ENCODE measurements at regions not wholly inside any gene's neighbourhood (a gene's known extent, or its start where the extent isn't known, plus 50 kb on each side); places are given as distances from the start of the nearest gene placed in this dataset.

- TF ChIP-seq NFIC (IDR thresholded peaks at IDR 0.05; ENCODE audit: low read length) (no peak), ONECUT2 (CRISPR knock-in tag; IDR thresholded peaks at IDR 0.05) (no peak), GABPB1 (CRISPR knock-in tag; IDR thresholded peaks at IDR 0.05) (no peak), ZNF367 (CRISPR knock-in tag; IDR thresholded peaks at IDR 0.05; ENCODE audit: borderline replicate concordance) (no peak), MLLT10 (CRISPR knock-in tag; IDR thresholded peaks at IDR 0.05) (no peak)
- H3K27me3 ChIP-seq (ENCODE audit: control insufficient read depth in 1 of 2, insufficient read depth in 2 of 2, low read length in 2 of 2): peaks cover 0 to 62% of the 10 kb centered on the region in 2 experiments; a peak in 4 of 5 replicates
Measured at GRCh38 chr17:45666641-45667040, 117.5 kb upstream of the CRHR1 start.

GRCh38 chr17:45667591-45668171, 116.4 kb upstream of the CRHR1 start:
- no peaks in the 10 kb centered on the region for H3K9me3 ChIP-seq (ENCODE audit: low read length)
- no peak overlapping the region for H3K27ac ChIP-seq (ENCODE audit: extremely low read length, insufficient read depth, low read length)
- FAIRE-seq (no peak), DNase-seq (ENCODE audit: low spot score) (no peak), ATAC-seq (no peak)
- H3K4me3 ChIP-seq (replicated peaks in 1 of 3; ENCODE audit: insufficient read depth in 1 of 3, low read depth in 2 of 3, low read length in 3 of 3): no peak overlapping the region
- 0% methylated on average over 5 of the region's 6 CpGs for WGBS (ENCODE audit: low lambda C conversion rate)
- BruUV-seq (replicated peaks): no TSS peak
- POLR2A ChIA-PET: no interaction called here
- CTCF ChIA-PET (ENCODE audit: low intra/inter-chr PET ratio, low total read pairs): no interaction called here
- no peak overlapping the region for H2AFZ ChIP-seq (ENCODE audit: low read length)
- in situ Hi-C loops (cut with HindIII; ENCODE audit: extremely low pct_ligation_motif_present, low pct_unique_long_range_greater_than_20kb): no loop called here
- intact Hi-C loops (cut with micrococcal nuclease; ENCODE audit: unreplicated experiment): no loop called here
- no peak overlapping the region for H3K4me2 ChIP-seq (ENCODE audit: low read depth, low read length)
- no peaks in the 10 kb centered on the region for H3K79me2 ChIP-seq (ENCODE audit: insufficient read depth, low read length)
- H3K27me3 ChIP-seq (ENCODE audit: control insufficient read depth in 1 of 2, insufficient read depth in 2 of 2, low read length in 2 of 2): peaks cover 0 to 58% of the 10 kb centered on the region in 2 experiments; a peak in 4 of 5 replicates
- H3K4me1 ChIP-seq (ENCODE audit: insufficient read depth, low read length): no peaks in the 10 kb centered on the region
- no peak overlapping the region for H3K9ac ChIP-seq (ENCODE audit: insufficient read depth, low read depth, low read length)
- no peaks in the 10 kb centered on the region for H4K20me1 ChIP-seq (ENCODE audit: insufficient read depth, low read length)
- no peaks in the 10 kb centered on the region for H3K36me3 ChIP-seq (replicated peaks in 1 of 2; ENCODE audit: control insufficient read depth in 1 of 2, insufficient read depth in 2 of 2, low read length in 2 of 2)
- TF ChIP-seq ZNF670 (CRISPR knock-in tag; IDR thresholded peaks at IDR 0.05; ENCODE audit: borderline replicate concordance) (no peak), ZNF776 (CRISPR knock-in tag; IDR thresholded peaks at IDR 0.05) (no peak), ZFP90 (CRISPR knock-in tag; IDR thresholded peaks at IDR 0.05; ENCODE audit: borderline replicate concordance) (no peak), ZNF740 (CRISPR knock-in tag; IDR thresholded peaks at IDR 0.05) (no peak), ZNF235 (CRISPR knock-in tag; IDR thresholded peaks at IDR 0.05; ENCODE audit: borderline replicate concordance) (no peak), CENPBD1 (CRISPR knock-in tag; IDR thresholded peaks at IDR 0.05; ENCODE audit: borderline replicate concordance, low read depth) (no peak), ARHGAP35 (CRISPR knock-in tag; IDR thresholded peaks at IDR 0.05; ENCODE audit: borderline replicate concordance) (no peak), MTA1 (CRISPR knock-in tag; IDR thresholded peaks at IDR 0.05; ENCODE audit: borderline replicate concordance) (no peak), RARG (CRISPR knock-in tag; IDR thresholded peaks at IDR 0.05; ENCODE audit: low read depth) (no peak), FOXM1 (CRISPR knock-in tag; IDR thresholded peaks at IDR 0.05) (no peak), ATF7 (IDR thresholded peaks at IDR 0.05) (no peak), ATF7 (CRISPR knock-in tag; IDR thresholded peaks at IDR 0.05) (no peak), U2AF2 (IDR thresholded peaks at IDR 0.05; ENCODE audit: low read depth, low read length) (no peak), CREB1 (IDR thresholded peaks at IDR 0.05) (no peak), CREB1 (CRISPR knock-in tag; IDR thresholded peaks at IDR 0.05) (no peak)

More at GRCh38 chr17:45666641-45667040, 117.5 kb upstream of the CRHR1 start:
- Histone ChIP-seq H3K27ac (ENCODE audit: extremely low read length, insufficient read depth, low read length) (no peak overlapping the region), H3K4me2 (ENCODE audit: low read depth, low read length) (no peak overlapping the region), H3K9ac (ENCODE audit: insufficient read depth, low read depth, low read length) (no peak overlapping the region), H3K79me2 (ENCODE audit: insufficient read depth, low read length) (no peaks in the 10 kb centered on the region), H3K4me1 (ENCODE audit: insufficient read depth, low read length) (no peaks in the 10 kb centered on the region), H3K4me3 (replicated peaks in 1 of 3; ENCODE audit: insufficient read depth in 1 of 3, low read depth in 2 of 3, low read length in 3 of 3) (no peak overlapping the region), H2AFZ (ENCODE audit: low read length) (no peak overlapping the region), H4K20me1 (ENCODE audit: insufficient read depth, low read length) (no peaks in the 10 kb centered on the region), H3K9me3 (ENCODE audit: low read length) (no peaks in the 10 kb centered on the region), H3K36me3 (replicated peaks in 1 of 2; ENCODE audit: control insufficient read depth in 1 of 2, insufficient read depth in 2 of 2, low read length in 2 of 2) (no peaks in the 10 kb centered on the region)
- ChIA-PET CTCF (ENCODE audit: low intra/inter-chr PET ratio, low total read pairs) (no interaction called here), POLR2A (no interaction called here)
- in situ Hi-C loops (cut with HindIII; ENCODE audit: extremely low pct_ligation_motif_present, low pct_unique_long_range_greater_than_20kb): no loop called here
- intact Hi-C loops (cut with micrococcal nuclease; ENCODE audit: unreplicated experiment): no loop called here
- no peak for FAIRE-seq
- 0% methylated on average over 2 of the region's 5 CpGs for WGBS (ENCODE audit: low lambda C conversion rate)
- ATAC-seq: no peak
- no TSS peak for BruUV-seq (replicated peaks)
- no peak for DNase-seq (ENCODE audit: low spot score)
